Caki2 (cell line): ENCODE measurements at regions not wholly inside any gene's neighbourhood (a gene's known extent, or its start where the extent isn't known, plus 50 kb on each side); places are given as distances from the start of the nearest gene placed in this dataset.

Experiments
- DNase-seq: peaks from one replicate; pipeline ENCODE4 v3.0.0-alpha.2; 2015; ENCODE audit warnings: low read depth
- in situ Hi-C: cut with HindIII; loops from 2 replicates; pipeline ENCODE4 v1.10.0; 2016; ENCODE audit warnings: low sequenced_read_pairs, low pct_unique_long_range_greater_than_20kb, mixed read lengths

DNA sequence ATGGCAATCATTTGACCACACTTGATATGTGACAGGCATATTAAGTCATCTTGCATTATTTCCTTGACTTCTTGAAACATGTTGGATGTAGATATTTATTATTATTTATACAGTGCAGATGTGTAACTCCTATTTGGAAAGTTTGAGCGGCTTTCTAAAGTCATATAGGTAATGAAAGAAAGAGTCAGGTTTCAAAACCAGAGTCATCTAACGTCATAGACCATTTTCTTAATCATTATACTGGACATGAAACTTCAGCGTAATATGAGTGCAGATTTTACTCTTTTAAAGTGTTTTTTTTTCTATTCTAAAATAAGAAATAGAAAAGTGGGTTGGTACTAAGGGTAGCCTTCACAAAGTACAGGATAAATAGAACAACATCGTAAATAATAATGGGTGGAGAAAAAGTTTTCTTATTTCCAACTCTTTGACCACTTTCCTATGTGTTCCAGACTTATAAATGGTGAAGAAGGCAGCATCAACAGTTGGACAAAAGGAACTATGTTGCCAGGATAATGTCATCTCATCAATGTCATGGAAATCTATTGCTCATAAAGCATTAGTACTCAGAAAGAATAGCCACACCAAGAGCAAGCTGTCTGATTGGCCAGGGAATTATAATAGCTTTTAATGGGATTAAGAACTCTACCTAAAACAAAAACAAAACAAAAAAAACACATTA is 108.0 kb upstream of the PCDH18 start:
- in situ Hi-C loops, result no loop called here
- no peak for DNase-seq

DNA sequence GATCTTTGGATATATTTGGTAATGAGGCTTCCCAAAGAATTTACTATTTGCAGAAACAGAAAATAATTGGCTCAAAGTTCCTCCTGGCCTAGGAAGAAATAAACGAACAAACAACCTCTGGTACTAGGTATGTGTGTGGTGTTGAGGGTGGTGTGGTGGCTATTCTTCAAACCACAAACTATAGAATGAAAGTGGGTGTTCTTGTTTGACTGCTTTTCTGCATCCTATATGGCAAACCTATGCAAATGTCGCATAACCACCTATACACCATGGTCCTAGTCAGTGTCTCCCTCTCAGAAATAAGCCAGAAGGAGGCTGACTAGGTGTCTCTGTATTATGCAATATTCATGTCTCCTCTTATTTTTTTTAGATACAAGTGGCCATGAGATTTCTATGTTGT is 106.6 kb upstream of the PCDH18 start:
- no peak for DNase-seq
- in situ Hi-C loops, result no loop called here

DNA sequence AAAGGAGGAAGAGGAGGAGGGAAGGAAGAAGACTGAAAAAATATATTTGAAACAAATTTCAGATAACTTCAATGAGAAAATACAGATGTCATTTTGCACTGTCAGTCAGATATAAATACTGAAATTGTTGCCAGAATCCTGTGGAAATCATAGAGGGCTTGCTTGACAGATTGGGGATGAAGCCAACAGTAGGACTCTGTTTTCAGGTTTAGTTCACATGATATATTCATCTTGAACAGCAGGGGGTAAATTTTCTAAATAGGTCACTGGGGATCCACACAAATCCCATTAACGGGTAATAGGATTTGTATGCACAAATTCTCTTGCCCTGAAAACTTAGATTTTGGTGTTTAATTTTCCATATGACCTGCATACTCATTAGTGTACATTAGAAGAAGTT is 103.3 kb upstream of the PCDH18 start:
- no peak for DNase-seq
- in situ Hi-C loops, result no loop called here

DNA sequence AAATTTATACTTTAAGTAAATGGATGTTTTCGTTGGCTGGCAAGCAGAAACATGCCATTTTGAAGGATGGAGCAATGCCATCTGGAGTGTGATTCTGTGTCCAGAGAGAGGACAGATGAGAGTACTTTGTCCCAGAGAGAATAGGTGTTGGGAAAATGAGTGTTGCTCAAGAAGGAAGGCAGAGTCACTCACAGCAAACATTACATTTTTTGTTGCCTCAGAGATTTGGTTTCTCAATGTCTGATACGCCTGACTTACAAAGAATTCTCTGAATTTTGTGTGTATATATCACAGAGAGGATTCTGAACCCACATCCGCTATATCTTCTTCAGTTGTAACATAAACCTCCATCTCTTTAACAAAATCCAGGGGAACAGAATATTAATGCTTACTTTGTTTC is 102.8 kb upstream of the PCDH18 start:
- no peak for DNase-seq
- in situ Hi-C loops, result no loop called here

DNA sequence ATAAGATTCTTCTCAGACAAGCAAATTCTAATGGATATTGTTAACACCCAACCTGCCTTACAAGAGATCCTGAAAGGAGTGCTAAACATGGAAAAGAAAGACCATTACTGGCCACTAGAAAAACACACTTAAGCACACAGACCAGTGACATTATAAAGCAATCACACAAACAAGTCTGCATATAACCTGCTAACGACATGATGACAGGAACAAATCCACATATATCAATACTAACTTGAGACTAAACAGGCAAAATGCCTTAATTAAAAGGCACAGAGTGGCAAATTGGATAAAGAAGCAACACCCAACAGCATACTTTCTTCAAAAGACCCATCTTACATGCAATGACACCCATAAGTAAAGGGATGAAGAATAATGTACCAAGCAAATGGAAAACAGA is 100.5 kb upstream of the PCDH18 start:
- in situ Hi-C loops, result no loop called here
- DNase-seq, result no peak

DNA sequence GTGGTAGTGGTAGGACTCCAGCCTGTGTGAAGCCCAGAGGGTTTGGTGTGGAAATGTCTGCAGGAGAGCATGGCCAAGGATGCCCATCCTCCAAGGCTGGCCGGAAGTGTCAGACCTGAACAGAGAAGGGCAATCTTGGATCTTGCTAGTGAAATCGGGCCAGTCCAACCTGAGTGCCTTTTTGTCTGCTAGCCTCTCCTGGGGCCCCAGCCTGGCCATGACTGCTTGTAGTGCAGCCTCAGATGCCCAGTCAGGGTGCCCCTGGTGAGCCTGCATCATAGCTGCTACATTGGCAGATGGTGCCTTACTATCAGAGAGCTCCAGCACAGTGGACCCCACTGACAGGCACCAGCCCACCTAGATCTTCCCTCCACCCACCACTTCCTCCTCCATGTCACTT is 99.3 kb upstream of the PCDH18 start:
- in situ Hi-C loops, result no loop called here
- no peak for DNase-seq

DNA sequence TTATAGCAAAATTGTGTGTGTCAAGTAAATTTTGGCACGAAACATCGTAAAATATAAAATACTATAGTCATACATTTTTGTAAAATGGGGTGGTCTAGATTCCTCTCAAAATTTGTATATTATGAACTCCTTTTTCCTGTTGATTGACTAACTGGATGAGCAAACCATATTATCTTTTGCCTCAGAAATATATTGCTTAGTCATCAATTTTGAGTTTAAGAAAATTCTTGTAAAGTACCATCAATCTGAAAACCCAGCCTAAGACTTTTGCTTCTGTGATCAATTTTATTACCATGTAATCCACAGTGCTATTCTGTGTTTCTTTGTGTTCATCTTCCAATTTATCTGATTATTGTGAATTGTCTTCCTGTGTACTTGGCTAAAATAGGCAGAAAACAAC is 98.0 kb upstream of the PCDH18 start:
- in situ Hi-C loops, result no loop called here
- no peak for DNase-seq

DNA sequence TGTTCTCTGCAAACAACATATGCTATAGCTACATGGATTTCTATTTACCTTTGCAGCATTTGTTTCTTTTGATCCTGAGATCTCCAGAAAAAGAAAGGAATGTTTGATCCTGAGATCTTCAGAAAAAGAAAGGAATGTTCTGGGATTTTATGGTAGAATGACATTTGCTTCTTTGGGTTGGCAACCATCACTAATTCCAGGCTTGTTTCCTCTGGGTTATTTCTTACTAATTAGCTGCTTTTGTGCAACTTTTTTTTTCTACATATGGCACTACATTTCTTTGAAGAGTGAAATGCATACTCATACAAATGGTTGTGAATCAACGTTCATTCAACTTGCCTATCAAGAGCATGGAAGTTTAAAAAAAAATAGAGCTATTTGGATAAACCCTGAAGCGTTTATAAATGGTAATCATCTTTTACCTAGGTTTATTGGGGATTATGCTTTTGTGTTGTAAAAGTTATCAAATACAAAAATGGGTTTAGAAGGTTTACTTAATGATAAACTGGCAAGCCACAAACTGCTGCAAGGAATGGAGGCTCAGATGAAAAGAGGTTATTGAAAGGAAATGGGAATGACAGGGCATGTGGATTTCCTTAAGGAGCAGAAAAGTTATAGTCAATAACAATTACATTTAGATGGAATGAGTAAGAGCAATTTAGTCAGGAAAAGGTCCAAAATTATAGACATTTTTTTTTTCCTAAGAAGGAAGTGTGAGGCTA is 95.6 kb upstream of the PCDH18 start:
- DNase-seq, result no peak
- in situ Hi-C loops, result no loop called here

DNA sequence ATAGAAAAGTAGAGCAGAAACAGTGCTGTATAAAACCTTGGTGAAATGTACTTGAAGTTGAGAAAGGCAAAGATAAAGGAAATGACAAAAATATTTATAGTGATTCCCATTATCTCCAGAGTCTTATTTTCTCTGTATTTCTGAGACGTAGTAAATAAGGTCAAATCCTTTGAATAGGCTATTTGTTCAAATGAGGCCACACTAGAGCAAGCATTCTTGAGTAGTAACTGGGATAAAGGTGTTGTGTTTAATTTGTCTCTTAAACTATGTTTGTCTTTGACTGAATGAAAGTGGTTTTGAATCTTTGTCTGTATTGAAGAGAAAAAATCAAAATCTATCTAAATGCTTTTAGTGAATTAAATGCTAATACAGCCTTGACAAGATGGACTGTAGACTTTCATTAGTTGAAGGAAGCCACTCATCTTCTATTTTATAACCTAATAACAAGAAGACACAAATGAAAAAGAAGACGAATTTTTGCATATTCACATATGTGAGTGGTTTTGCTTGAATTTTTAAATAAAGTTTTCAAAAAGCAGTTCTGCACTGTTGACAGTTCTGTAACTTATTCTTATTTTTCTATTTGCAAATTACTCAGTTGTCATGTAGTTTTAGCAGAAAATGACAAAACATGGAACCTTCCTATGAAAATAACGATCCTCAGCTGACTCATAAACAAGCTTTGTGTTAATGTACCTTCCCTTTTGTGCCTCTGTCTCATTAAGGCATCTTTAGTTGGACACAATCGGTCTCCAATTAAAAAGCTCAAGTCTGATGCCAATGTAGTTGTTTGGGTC is 94.8 kb upstream of the PCDH18 start:
- in situ Hi-C loops, result no loop called here
- DNase-seq, result no peak

DNA sequence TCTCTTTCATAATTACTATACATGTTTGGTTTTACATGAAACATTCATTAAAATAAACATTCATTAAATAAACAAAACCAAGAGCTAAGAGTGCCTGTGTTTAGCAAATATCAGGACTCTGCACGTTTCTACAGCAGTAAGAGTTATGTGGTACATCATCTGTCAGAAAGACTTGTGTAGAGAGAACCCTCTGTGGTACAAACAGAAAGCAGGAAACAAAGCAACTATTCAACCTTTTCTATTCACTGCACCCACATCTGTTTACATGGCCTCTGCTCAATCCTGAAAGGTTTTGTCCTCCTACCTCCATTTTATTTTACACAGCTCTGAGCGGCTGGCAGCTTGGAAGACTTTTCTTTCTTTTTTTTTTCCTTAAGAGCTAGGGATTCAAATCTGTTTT is 90.7 kb upstream of the PCDH18 start:
- DNase-seq, result no peak
- in situ Hi-C loops, result no loop called here

DNA sequence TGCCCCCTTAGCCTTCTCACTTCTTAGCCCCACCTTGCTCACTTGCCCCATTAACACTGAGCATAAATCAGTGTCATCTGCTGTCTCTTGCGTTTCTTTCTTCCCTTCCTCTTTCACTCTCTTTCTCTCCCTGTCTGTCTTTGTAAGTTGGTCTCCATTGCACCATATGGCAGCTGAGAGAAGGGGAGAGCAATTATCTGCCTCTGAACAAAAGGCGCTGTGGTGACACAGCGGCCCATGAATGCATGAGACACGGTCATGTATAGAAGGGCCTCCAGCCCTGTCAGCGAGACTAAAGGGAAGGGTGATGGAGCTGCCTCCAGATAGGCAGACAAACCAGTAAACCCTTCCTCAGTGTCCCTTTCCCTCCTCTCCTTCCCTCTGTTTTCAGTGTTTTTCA is 88.8 kb upstream of the PCDH18 start:
- in situ Hi-C loops, result no loop called here
- no peak for DNase-seq

DNA sequence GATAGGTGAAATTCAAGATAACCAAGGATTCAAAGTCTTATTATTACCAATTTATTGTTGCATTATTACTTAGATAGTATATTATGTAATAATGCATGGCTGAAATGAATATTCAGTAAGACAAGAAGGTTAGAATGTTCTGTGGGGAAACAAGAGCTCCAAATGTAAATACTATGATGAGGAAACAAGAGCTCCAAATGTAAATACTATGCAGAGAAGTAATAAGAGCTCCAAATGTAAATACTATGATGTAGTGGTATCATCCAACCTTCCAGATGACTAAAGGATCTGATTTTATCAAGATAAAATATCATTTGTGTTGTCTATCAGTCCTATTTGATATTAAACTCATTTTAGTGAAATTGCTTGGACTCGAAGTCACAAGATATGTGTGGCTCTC is 82.2 kb upstream of the PCDH18 start:
- DNase-seq, result no peak
- in situ Hi-C loops, result no loop called here

DNA sequence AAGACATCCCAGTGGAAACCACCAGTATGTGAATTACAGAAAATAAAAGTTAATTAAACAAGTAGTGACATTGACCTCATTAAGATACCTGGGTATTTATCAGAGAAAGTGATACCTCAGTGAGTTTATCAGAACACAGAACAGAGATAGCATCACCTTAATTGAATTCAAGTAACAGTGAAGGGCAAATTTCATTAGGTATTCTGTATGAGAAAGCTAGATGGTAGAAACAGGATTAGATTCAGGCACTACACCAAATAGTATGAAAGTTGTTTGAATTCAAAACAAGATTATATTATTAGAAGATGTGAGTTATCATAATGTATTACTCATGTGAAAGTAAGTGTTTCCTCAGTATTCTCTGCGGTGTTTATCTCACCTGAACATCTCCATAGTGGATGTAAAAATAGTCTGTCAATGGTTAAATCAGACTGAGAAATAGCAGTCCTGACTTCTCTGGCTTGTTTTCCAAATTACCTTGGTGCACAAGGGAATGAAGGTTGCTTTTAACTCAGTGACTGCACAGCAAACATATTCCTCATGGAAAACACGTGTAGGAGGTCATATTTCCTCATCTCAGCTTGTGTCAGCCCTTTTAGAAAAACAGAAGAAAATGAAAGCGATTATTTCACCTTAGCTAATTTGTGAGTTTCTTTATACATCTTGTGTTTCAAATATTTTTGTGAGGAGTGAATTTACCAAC is 79.9 kb upstream of the PCDH18 start:
- in situ Hi-C loops, result no loop called here
- no peak for DNase-seq

DNA sequence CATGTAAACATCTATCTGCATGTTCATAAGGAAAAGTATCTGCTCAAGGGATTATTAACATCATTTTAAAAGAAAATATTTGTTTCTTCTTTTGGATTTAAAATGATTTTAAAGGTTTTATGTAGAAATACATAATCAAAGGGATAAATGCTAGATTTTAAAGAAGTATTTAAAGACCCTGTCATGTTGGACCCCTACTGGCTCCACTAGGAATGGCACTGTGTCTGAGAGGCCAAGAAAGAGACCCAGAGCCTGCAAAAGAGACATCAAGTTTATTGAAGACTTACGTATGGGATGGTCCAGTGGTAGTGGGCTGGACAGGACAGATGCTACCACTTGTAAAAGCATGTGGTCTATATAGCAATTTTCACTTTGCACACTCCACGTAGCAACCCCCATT is 78.7 kb upstream of the PCDH18 start:
- DNase-seq, result no peak
- in situ Hi-C loops, result no loop called here

DNA sequence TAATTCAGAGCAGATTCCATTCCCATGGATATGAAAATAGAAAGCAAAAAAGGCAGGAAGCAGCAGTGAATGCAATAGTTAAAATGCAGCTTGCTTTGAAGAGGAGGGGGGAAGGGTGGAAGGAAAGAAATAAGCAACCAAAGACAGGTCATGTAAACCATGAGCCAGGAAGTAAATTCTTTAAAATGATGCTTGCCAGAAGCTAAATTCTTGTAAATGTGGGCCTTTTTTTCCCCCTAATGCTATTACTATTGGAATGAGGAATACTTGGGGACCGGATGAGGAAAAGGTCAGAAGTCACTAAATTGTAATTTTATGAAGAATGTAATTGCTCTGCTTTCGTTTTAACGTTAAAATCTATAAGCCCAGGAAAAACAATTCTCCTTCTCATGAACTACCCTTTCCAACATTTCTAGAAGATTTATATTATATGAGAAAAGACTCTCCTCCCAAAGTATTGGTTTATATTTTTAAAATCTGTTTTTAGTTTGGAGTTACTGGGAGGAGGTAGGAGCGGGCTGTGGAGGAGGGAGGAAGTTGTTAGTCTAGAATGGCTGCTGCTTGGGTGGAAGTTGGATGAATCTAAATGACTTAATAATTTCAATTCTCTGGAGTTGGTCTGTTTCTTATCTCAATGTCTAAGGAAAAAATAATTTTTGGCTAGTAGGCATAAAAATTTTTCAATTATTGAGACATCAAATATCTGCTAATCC is 77.6 kb upstream of the PCDH18 start:
- in situ Hi-C loops, result no loop called here

DNA sequence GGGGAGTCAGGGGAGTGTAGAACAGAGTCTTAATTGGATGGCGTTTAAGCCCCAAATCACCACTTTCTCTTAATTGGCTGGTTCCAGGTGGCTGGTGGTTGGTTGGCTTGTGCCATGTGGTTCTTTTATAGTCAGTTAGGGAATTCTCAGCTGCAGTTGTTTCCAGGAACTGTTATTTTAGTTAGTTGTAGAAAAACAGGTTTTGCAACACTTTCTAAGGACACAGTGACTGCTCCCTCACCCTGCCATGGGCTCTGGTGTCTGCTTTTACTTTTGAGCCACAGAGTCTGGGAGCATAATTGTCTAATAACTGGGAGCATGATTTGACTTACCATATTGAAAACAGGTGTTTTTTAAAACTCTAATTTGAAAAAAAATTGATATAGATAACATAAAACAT is 75.8 kb upstream of the PCDH18 start:
- in situ Hi-C loops, result no loop called here
- DNase-seq, result no peak

More for the DNA sequence above, 77.6 kb upstream of the PCDH18 start:
- DNase-seq, result no peak

DNA sequence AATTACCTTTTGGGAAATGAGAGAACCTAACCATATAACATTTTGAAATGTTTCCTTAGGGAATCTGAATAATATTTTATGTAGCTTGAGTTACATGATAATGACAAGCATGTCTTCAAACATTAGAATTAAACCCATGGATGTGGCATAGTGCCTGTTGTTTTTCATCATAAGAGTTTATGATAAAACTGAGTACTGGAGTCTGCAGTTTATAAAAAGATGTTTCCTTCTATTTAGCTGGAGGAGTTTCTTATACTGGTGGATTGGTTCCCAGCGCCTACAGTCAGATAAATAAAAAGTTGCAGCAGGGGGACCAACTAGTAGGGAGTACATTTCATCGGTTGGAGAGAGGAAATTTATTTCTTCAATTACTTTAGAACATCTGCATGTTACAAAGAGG is 70.1 kb upstream of the PCDH18 start:
- in situ Hi-C loops, result no loop called here

DNA sequence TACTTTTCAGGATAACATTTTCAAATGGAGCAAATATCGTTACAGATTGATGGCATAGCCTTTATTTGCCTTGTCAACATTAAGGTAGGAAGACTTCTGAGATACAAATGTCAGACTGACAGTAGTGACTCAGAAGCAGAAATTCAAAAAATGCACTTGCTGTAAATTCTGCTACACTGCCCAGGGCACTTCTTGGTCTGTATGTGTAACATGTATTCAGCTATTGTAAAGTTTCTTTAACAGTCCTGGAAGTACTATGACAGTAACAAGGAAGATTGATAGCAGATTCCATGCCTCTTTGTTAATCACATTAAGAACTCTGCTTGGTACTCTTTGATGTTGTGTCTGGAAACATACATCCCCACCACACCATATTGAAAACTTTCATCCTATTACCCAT is 69.6 kb upstream of the PCDH18 start:
- in situ Hi-C loops, result no loop called here

More for the DNA sequence above, 70.1 kb upstream of the PCDH18 start:
- DNase-seq, result no peak

More for the DNA sequence above, 69.6 kb upstream of the PCDH18 start:
- no peak for DNase-seq
